Kidney tubule cell (primary cell): ENCODE measurements at regions not wholly inside any gene's neighbourhood (a gene's known extent, or its start where the extent isn't known, plus 50 kb on each side); places are given as distances from the start of the nearest gene placed in this dataset.
"Not testable (repeated sequence)": the region's sequence is repeated elsewhere in the genome, so short reads cannot be mapped to it uniquely, and the experiment has no call there.

Experiments
- DNase-seq: peaks from one replicate; pipeline ENCODE4 v3.0.0-alpha.2; 2018; ENCODE audit warnings: low spot score

GRCh38 chr3:167102071-167102470, 278.0 kb downstream of the ZBBX start:
- no peak for DNase-seq

DNA sequence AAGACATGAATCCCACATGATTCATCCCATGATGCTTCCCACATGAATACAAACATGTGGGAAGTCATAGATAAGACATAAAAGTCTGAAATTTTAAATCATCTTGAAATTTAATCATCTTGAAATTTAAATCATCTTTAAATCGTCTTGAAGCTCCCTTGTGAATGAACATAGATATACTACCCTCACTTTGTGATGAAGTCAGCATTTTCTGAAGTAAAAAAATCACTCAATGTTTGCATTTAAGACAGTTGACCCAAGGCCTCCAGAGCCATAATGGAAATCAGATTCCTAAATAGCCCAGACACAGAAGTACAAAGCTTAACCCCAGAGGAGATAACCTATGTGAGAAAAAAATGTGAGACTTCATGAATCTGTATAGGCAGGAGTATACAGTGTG, 279.4 kb downstream of the ZBBX start:
- DNase-seq: no peak

GRCh38 chr3:167100200-167100599, 279.9 kb downstream of the ZBBX start:
- DNase-seq: no peak

GRCh38 chr3:167095976-167096375, 284.1 kb downstream of the ZBBX start:
- no peak for DNase-seq

DNA sequence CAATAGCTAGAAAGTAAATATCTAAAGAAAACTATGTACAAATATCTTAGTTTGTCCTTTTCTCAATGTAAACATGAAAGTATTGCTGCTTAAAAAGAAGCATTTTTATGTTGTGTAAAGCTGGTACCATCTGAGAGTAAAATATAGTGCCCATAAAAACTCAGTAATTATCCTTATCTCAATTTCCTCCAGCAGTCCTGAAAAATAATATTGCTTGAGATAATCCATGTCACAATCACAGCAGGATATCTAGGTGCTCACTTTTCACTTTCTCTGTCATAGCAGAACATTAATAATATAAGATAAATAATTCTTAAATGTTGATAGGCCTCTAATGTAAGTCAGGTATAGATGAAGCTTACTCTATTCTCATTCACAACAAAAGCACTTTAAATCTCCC, 285.5 kb downstream of the ZBBX start:
- DNase-seq: no peak

DNA sequence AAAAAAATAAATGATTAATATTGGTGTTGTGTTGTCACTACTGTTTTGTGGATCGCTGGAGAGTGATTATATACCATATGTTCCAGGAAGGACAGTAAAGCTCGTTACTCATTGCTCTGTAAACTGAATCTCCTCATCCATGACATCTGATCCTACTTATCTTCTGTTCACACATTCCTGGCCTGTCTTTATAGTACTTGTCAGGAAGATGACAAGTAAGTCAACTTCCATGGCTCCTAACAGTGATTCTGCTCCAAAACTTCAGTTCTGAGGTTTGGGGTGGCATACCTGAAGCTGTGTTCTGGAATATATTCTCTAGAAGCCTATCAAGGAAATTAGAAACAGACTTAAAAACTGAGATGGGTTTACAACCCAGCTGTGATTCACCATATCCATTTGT, 288.9 kb downstream of the ZBBX start:
- peak; percentile 14 for DNase-seq

DNA sequence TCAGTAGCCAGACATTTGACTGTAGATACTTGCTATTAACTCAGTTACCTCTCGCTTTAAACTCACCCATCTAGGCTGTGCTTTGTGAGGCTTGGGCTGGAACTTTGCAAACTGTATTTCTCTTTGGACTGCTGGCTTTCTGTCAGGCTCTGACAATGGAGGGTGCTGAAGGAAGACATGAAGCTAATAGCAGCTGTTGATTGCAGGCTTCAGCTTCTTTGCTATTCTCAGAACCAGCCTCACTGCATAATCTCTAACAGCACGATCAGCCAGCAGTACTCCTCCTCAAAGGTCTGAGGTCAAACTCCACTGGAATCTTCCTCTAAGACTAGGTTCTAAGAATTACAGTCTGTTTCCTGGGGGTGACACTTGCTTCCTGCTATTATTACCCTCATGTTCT, 295.6 kb downstream of the ZBBX start:
- DNase-seq: no peak

DNA sequence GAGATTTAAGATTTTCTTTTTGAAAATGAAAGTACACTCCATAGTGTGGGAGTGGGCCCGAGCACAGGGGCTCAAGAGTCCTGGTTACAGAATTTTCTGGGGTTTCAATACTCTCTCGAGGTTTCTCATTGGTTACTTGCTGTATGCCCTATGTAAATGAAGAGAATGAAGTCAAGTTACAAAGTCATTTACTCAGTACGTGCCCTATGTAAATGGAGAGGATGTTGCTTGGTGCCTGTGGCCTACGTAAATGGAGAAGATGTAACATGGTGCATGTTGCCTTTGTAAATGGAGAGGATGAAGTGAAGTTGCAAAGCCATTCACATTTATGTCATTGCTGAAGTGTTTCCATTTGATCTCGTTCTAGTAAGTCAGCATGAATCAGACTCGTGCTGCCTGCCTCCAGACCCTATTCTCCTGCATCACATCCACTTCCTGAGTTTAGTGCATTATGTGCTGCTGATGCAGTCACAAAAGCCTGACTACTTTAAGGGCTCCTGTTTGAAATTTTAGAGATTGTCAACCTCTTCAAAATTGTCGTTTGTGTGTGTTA, 302.0 kb downstream of the ZBBX start:
- no peak for DNase-seq

GRCh38 chr3:167067787-167068161, 312.3 kb downstream of the ZBBX start:
- peak; percentile 1 for DNase-seq

DNA sequence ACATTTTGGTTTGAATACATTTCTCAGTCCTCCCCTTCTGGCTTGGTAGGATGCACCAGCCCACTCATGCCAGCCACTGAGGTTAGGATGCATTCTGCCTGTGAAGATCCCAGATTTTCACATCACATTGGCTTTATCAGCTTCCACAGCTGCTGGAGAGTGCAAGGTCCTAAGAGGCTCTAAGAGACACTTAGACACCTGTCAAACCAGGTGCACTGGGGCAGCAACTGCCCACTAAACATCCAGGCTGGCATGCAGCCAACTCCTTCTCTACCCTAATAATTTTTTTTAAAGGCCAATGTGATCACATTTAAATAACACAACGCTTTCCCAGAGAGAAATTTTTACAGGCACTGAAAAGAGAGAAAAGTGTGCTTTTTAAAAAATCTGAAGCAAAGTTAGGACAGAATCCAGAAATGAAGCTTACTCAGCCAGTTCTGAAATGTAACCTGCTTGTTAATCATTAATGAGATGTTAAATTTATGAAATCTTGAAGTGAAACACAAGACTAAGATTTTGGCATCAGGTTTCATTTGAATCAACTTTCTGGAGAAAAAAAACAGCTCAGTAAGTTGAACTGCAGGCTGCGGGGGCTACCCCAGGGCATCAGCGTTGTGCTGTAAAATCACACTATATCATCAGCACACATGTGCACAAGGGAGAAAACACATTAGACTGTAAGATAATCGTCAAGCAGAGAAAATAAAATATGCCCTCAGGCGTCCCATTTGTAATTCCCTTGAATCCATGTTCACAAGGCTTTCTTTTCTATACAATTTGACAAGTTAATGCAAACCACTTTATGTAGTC, 312.9 kb downstream of the ZBBX start:
- DNase-seq: peak; percentile 33

GRCh38 chr3:167057581-167057980, 322.5 kb downstream of the ZBBX start:
- DNase-seq: no peak

DNA sequence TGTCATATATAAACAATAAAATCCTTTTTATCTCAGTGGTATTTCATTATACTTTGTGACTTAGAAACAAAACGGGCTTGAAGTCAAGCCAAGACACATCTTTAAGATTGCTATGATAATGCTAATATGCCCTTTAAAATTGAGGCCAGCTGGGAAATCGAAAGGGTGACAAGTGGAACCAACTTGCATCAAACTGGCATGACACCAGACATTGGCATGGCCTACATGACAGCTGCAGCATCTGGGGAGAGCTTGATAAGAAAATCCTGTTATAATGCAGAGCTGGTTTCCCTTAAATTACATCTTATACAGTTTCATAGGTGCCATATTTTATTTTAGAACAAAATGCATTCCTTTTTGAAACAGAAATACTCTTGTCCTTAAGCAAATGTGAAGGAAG, 325.2 kb downstream of the ZBBX start:
- no peak for DNase-seq

GRCh38 chr3:167051421-167051820, 328.7 kb downstream of the ZBBX start:
- no peak for DNase-seq

- DNase-seq: no peak
Measured at GRCh38 chr3:167033866-167034265, 346.2 kb downstream of the ZBBX start.

GRCh38 chr3:167032267-167032876, 347.7 kb downstream of the ZBBX start:
- peak; percentile 52 for DNase-seq

DNA sequence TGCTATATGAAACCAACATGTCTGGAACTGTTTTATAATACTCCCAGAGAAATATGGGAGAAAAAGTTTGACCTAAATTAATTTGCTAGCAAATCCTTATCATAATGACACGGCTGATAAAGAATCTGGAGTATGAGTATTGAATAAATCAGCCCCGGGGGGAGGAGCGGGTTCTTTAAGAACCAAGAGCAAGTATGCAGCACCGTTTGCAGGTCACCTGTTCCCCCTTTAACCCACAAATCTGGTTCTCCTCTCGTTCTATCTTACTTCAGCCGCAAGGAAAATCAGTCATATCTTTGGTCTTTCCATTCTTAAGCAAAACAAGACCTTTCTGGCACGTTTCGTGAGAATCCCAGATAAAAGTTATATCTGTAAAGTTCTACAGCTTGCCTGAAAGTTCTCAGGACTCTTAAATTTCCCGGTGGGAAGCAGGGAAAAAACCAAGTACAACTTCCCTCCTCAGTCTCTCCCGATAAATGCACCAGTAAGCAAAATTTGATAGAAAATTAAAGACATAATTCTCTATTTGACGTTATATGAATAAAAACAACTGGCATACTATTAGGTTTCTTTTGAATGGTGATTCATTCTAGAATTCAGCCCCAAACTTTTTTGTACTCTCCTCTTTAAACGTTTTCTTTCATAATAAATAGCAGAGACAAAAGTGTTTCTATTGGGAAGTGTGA, 348.6 kb downstream of the ZBBX start:
- no peak for DNase-seq

DNA sequence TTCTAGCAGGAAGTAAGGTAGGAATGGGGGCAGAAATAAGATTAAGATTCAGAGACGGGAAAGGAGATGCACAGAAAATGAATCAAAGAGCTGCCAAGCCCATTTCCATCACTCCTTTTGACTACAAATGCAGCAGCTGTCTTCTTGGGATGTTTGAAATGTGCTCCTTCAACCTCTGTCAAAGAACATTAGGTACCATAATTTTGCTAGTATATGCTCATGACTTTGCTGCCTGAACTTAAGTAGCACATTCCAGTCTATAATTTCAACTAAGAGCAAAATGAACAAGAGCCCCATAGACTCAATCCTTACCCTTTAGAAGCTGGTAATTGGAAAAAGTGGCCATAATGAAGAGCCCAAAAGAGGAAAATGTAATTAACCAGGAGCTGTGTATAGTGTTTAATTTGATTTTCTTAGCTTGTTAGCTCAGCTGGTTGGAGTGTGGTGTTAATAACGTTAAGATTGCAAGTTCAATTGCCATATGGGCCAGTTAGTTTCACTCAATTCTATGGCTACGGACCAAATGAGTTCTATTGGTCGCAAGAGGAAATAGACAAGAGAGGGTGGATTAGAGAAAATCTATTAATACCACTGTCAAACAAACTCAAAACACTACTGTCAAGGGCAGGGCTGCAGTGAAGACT, 349.9 kb downstream of the ZBBX start:
- no peak for DNase-seq

DNA sequence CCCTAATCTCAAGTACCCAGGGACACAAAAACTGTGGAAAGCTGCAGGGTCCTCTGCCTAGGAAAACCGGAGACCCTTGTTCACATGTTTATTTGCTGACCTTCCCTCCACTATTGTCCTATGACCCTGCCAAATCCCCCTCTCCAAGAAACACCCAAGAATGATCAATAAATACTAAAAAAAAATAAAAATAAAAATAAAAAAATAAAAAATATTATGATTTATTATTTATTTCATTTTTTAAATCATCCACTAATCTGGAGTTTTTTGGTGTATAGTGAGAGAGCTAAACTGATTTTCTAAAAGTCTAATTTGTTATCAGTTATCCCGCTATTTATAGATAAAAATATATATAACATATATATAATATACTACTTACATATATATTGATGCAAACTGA, 360.6 kb downstream of the ZBBX start:
- not testable (repeated sequence) for DNase-seq

DNA sequence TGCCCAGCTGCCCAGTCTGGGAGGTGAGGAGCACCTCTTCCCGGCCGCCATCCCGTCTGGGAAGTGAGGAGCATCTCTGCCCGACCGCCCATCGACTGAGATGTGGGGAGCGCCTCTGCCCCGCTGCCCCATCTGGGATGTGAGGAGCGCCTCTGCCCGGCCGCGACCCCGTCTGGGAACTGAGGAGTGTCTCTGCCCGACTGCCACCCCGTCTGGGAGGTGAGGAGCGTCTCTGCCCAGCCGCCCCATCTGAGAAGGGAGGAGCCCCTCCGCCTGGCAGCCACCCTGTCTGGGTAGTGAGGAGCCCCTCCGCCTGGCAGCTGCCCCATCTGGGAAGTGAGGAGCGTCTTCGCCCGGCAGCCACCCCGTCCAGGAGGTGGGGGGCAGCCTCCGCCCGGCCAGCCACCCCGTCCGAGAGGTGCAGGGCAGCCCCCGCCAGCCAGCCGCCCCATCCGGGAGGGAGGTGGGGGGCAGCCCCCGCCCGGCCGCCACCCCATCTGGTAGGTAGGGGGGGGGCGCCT, 361.4 kb downstream of the ZBBX start:
- DNase-seq: not testable (repeated sequence)

GRCh38 chr3:167012691-167013090, 367.4 kb downstream of the ZBBX start:
- DNase-seq: no peak

GRCh38 chr3:167008791-167009190, 371.3 kb downstream of the ZBBX start:
- no peak for DNase-seq

DNA sequence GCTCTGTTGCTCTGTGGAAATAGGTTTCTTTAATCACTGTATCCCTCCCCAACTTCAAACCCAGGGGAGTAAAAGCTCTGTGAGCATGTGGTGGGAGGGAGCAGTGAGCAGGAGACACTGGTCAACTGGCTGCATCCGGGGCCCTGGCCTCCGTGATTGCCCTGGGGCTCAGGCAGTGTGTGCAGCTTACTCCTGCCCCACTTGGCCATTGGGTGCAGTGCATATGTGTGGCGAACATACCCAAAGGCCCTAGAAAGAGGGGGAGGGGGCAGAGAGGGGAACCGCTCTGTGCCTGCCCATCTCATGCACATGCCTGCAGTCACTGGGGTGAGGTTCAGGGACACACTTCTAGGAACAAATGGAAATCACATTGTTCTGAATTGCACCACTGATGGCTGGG, 378.7 kb downstream of the ZBBX start:
- DNase-seq: no peak
